ENCODE measurements at regions not wholly inside any gene's neighbourhood (a gene's known extent, or its start where the extent isn't known, plus 50 kb on each side); places are given as distances from the start of the nearest gene placed in this dataset.
A peak's percentile ranks its signal among the peaks of the same experiment; 100 is the strongest.

DNA sequence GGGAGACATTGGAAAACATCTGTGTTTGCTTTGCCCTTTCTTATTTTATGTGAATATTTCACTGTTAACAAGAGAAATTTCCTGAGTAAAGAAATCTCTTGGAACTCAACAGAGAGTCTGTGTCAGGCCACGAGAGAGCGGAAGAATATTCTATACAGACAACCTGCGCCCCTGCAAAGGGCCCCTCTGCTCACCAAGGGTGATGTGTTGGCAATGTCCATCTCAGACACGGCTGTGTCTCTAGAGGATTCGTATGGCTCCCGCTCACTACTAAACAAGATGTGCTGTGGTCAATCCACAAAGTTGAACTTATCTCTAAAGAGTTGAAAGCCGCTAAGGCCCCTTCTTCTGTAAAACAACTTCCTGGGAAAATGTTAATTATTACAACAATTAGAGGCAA, 241.0 kb upstream of the IRX1 start:
- H3K27me3 Mint-ChIP-seq (ENCODE audit: unreplicated experiment) = no peaks in the 10 kb centered on the region
- TF ChIP-seq CTCF (IDR thresholded peaks at IDR 0.05) = no peak
- H3K9me3 Mint-ChIP-seq (ENCODE audit: unreplicated experiment) = peaks cover 59% of the 10 kb centered on the region
- H3K4me1 Mint-ChIP-seq (ENCODE audit: unreplicated experiment) = no peaks in the 10 kb centered on the region
- no peak overlapping the region for H3K27ac Mint-ChIP-seq (ENCODE audit: unreplicated experiment)
- DNase-seq (ENCODE audit: extremely low spot score, unreplicated experiment) = peak; percentile 71
- H3K36me3 Mint-ChIP-seq (ENCODE audit: unreplicated experiment) = no peaks in the 10 kb centered on the region
- H3K4me3 Mint-ChIP-seq (ENCODE audit: unreplicated experiment) = no peak overlapping the region

DNA sequence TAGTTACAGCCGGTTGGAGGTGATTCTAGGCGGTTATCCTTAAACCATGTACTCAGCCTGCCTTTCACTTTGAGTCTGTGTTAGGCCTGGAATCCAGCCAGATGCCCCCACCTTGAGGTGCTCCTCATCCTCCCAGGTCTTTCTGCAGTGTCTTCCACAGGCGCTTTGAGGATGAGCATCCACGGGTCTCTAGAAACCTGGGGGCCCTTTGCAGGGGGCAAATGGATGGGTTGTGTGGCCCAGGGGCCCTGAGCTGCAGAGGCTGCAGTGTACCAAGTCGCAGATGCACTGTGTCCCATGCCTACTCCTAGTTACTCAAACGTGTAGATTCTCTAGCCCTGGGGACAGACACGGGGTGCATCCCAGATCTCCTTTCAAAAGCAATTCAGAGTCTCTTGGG, 242.1 kb upstream of the IRX1 start:
- peak; percentile 54 for DNase-seq (ENCODE audit: extremely low spot score, unreplicated experiment)
- Mint-ChIP-seq H3K4me1 (ENCODE audit: unreplicated experiment) (no peaks in the 10 kb centered on the region), H3K9me3 (ENCODE audit: unreplicated experiment) (peaks cover 55% of the 10 kb centered on the region), H3K36me3 (ENCODE audit: unreplicated experiment) (no peaks in the 10 kb centered on the region), H3K27ac (ENCODE audit: unreplicated experiment) (no peak overlapping the region), H3K27me3 (ENCODE audit: unreplicated experiment) (no peaks in the 10 kb centered on the region), H3K4me3 (ENCODE audit: unreplicated experiment) (no peak overlapping the region)
- no peak for TF ChIP-seq CTCF (IDR thresholded peaks at IDR 0.05)

- TF ChIP-seq CTCF (IDR thresholded peaks at IDR 0.05) = no peak
- no peaks in the 10 kb centered on the region for H3K27me3 Mint-ChIP-seq (ENCODE audit: unreplicated experiment)
- no peak overlapping the region for H3K27ac Mint-ChIP-seq (ENCODE audit: unreplicated experiment)
- H3K36me3 Mint-ChIP-seq (ENCODE audit: unreplicated experiment) = no peaks in the 10 kb centered on the region
- H3K4me1 Mint-ChIP-seq (ENCODE audit: unreplicated experiment) = no peaks in the 10 kb centered on the region
- peak; percentile 62 for DNase-seq (ENCODE audit: extremely low spot score, unreplicated experiment)
- peaks cover 57% of the 10 kb centered on the region for H3K9me3 Mint-ChIP-seq (ENCODE audit: unreplicated experiment)
- no peak overlapping the region for H3K4me3 Mint-ChIP-seq (ENCODE audit: unreplicated experiment)
Observed at GRCh38 chr5:3352711-3353110, 242.9 kb upstream of the IRX1 start.

- H3K4me1 Mint-ChIP-seq (ENCODE audit: unreplicated experiment) = no peaks in the 10 kb centered on the region
- no peak overlapping the region for H3K27ac Mint-ChIP-seq (ENCODE audit: unreplicated experiment)
- peaks cover 57% of the 10 kb centered on the region for H3K9me3 Mint-ChIP-seq (ENCODE audit: unreplicated experiment)
- peak; percentile 75 for DNase-seq (ENCODE audit: extremely low spot score, unreplicated experiment)
- TF ChIP-seq CTCF (IDR thresholded peaks at IDR 0.05) = no peak
- no peaks in the 10 kb centered on the region for H3K36me3 Mint-ChIP-seq (ENCODE audit: unreplicated experiment)
- no peak overlapping the region for H3K4me3 Mint-ChIP-seq (ENCODE audit: unreplicated experiment)
- H3K27me3 Mint-ChIP-seq (ENCODE audit: unreplicated experiment) = no peaks in the 10 kb centered on the region
Observed at GRCh38 chr5:3351581-3352442, 243.8 kb upstream of the IRX1 start.

DNA sequence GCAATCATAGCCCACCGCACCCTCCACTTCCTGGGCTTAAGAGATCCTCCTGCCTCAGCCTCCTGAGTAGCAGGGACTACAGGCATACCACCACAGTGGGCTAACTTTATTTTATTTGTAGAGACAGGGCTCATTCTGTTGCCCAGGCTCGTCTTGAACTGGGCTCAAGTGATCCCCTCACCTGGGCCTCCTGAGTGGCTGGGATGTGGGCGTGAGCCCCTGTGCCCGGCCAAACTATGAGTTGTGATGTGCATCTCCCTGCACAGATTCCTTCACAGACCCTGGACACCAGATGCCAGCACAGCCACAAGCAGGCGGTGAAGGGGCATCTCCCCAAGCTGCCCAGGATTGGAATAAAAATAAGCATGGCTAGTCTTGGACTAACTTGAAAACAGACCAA, 244.9 kb upstream of the IRX1 start:
- peaks cover 59% of the 10 kb centered on the region for H3K9me3 Mint-ChIP-seq (ENCODE audit: unreplicated experiment)
- DNase-seq (ENCODE audit: extremely low spot score, unreplicated experiment) = peak; percentile 56

More for the DNA sequence above, 244.9 kb upstream of the IRX1 start:
- Mint-ChIP-seq H3K4me3 (ENCODE audit: unreplicated experiment) (no peak overlapping the region), H3K27ac (ENCODE audit: unreplicated experiment) (no peak overlapping the region), H3K27me3 (ENCODE audit: unreplicated experiment) (no peaks in the 10 kb centered on the region), H3K4me1 (ENCODE audit: unreplicated experiment) (no peaks in the 10 kb centered on the region), H3K36me3 (ENCODE audit: unreplicated experiment) (no peaks in the 10 kb centered on the region)
- no peak for TF ChIP-seq CTCF (IDR thresholded peaks at IDR 0.05)
